ENCODE measurements at regions not wholly inside any gene's neighbourhood (a gene's known extent, or its start where the extent isn't known, plus 50 kb on each side); places are given as distances from the start of the nearest gene placed in this dataset.

- Histone ChIP-seq H3K9me3 (0 out of 2 replicates have a peak, but pooled peaks cover 2% of the 10 kb centered on the region), H3K27me3 (no peaks in the 10 kb centered on the region), H3K4me1 (no peaks in the 10 kb centered on the region), H3K36me3 (no peaks in the 10 kb centered on the region), H3K4me3 (ENCODE audit: low read depth, low read length) (no peak overlapping the region)
- DNase-seq, result no peak
- no peak for TF ChIP-seq CTCF (IDR thresholded peaks at IDR 0.05; ENCODE audit: low read depth, low read length)
These were observed 284.7 kb downstream of the SMARCA2 start for GRCh38 chr9:2299843-2300205.

DNA sequence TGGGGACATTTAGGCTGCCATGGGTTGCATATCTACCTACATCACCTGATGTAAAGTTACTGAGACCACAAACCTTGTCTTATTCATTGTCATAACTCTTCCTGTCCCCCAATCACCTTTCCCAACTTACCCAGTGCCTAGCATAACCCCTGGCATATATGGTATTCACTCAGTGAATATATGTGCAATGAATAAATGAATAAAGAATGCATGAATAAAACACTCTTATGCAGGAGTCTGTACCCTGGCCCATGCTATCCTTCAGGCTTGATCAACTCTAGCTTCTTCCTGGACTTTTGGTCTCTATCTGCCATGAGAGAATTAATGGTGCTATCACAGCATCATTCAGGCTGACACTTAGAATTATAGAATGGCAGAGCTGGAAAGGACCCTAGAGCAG, 285.2 kb downstream of the SMARCA2 start:
- H3K27me3 ChIP-seq, result no peaks in the 10 kb centered on the region
- DNase-seq, result no peak
- H3K4me1 ChIP-seq, result no peaks in the 10 kb centered on the region
- H3K36me3 ChIP-seq, result no peaks in the 10 kb centered on the region
- TF ChIP-seq CTCF (IDR thresholded peaks at IDR 0.05; ENCODE audit: low read depth, low read length), result no peak
- H3K4me3 ChIP-seq (ENCODE audit: low read depth, low read length), result no peak overlapping the region
- 0 out of 2 replicates have a peak, but pooled peaks cover 2% of the 10 kb centered on the region for H3K9me3 ChIP-seq

DNA sequence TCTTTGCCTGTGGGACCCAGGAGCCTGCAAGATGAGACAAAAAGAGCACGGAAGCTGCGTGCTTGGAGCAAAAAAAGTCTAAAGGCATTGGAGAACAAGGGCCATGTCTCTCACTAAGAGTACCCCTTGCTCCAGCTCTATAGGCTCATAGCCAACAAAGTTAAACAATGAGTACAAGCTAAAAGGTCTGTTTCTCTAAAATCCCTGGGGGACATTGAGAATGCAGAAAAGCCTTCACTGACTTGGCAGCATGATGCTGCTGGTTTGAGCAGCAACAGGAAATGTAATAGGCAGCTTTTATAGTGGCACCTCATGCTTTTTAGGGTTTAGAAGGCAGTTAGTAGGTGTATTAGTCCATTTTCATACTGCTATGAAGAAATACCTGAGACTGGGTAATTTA, 287.5 kb downstream of the SMARCA2 start:
- DNase-seq, result no peak
- Histone ChIP-seq H3K4me1 (no peaks in the 10 kb centered on the region), H3K27me3 (no peaks in the 10 kb centered on the region), H3K9me3 (0 out of 2 replicates have a peak, but pooled peaks cover 2% of the 10 kb centered on the region), H3K36me3 (no peaks in the 10 kb centered on the region), H3K4me3 (ENCODE audit: low read depth, low read length) (no peak overlapping the region)
- no peak for TF ChIP-seq CTCF (IDR thresholded peaks at IDR 0.05; ENCODE audit: low read depth, low read length)

- DNase-seq, result no peak
- Histone ChIP-seq H3K9me3 (0 out of 2 replicates have a peak, but pooled peaks cover 2% of the 10 kb centered on the region), H3K4me3 (ENCODE audit: low read depth, low read length) (no peak overlapping the region), H3K27me3 (no peaks in the 10 kb centered on the region), H3K4me1 (no peaks in the 10 kb centered on the region), H3K36me3 (no peaks in the 10 kb centered on the region)
- TF ChIP-seq CTCF (IDR thresholded peaks at IDR 0.05; ENCODE audit: low read depth, low read length), result no peak
These were observed 287.9 kb downstream of the SMARCA2 start for GRCh38 chr9:2303056-2303455.

DNA sequence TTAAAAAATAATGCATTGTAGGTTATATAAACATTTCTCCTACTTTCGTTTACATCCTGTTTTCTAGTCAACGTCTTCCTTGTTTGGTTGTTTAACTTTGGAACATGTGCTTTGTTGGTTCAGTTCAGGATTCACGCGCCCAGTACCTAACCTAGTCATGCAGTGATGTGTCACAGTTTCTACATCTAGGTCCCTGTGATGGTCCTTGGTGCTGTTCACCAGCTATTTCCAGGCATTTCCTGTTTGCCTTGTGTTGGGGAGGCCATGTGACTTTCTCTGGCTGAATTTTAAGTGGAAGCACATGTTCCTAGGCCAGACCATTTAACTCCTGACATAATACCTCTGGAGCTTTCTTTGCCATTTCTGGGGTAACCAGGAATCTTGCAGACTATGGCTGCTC, 292.3 kb downstream of the SMARCA2 start:
- DNase-seq, result no peak

DNA sequence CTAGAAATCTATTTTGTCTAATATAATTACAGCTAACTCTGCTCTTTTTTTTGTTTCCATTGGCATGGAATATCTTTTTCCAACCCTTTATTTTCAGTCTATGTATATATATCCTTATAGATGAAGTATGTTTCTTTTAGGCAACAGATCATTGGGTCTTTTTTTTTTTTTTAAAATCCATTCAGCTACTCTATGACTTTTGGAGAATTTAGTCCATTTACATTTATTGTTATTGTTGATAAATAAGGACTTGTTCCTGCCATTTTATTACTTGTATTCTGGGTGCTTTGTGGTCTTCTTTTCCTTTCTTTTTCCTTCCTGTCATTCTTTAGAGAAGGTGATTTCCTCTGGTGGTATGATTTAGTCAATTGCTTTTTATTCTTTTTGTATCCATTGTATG, 296.8 kb downstream of the SMARCA2 start:
- no peak for DNase-seq
- no peaks in the 10 kb centered on the region for H3K9me3 ChIP-seq

More for the DNA sequence above, 292.3 kb downstream of the SMARCA2 start:
- H3K4me1 ChIP-seq, result no peaks in the 10 kb centered on the region
- no peak overlapping the region for H3K4me3 ChIP-seq (ENCODE audit: low read depth, low read length)
- H3K27me3 ChIP-seq, result no peaks in the 10 kb centered on the region
- TF ChIP-seq CTCF (IDR thresholded peaks at IDR 0.05; ENCODE audit: low read depth, low read length), result no peak
- H3K9me3 ChIP-seq, result no peaks in the 10 kb centered on the region
- no peaks in the 10 kb centered on the region for H3K36me3 ChIP-seq

More for the DNA sequence above, 296.8 kb downstream of the SMARCA2 start:
- no peak for TF ChIP-seq CTCF (IDR thresholded peaks at IDR 0.05; ENCODE audit: low read depth, low read length)
- no peaks in the 10 kb centered on the region for H3K27me3 ChIP-seq
- H3K4me1 ChIP-seq, result no peaks in the 10 kb centered on the region
- H3K4me3 ChIP-seq (ENCODE audit: low read depth, low read length), result no peak overlapping the region
- no peaks in the 10 kb centered on the region for H3K36me3 ChIP-seq

Measured in BE2C (cell line).